ENCODE measurements at regions not wholly inside any gene's neighbourhood (a gene's known extent, or its start where the extent isn't known, plus 50 kb on each side); places are given as distances from the start of the nearest gene placed in this dataset.

- no peak for TF ChIP-seq NFIC (IDR thresholded peaks at IDR 0.05)
- TF ChIP-seq EP300 (IDR thresholded peaks at IDR 0.05; ENCODE audit: borderline replicate concordance): no peak
- TF ChIP-seq RAD21 (IDR thresholded peaks at IDR 0.05; ENCODE audit: low read depth): no peak
These were observed 112.8 kb upstream of the SLC39A10 start for GRCh38 chr2:195543902-195544894.

GRCh38 chr2:195543063-195543462 is 114.0 kb upstream of the SLC39A10 start:
- TF ChIP-seq ZBTB7A (IDR thresholded peaks at IDR 0.05; ENCODE audit: low read depth) (no peak), YY1 (IDR thresholded peaks at IDR 0.05; ENCODE audit: low read depth) (no peak), CEBPB (IDR thresholded peaks at IDR 0.05) (no peak), CREB1 (IDR thresholded peaks at IDR 0.05; ENCODE audit: low read depth) (no peak), EP300 (IDR thresholded peaks at IDR 0.05; ENCODE audit: borderline replicate concordance) (no peak), USF1 (IDR thresholded peaks at IDR 0.05) (no peak), TAF1 (IDR thresholded peaks at IDR 0.05; ENCODE audit: low read depth) (no peak), RAD21 (IDR thresholded peaks at IDR 0.05; ENCODE audit: low read depth) (no peak), FOXM1 (IDR thresholded peaks at IDR 0.05; ENCODE audit: borderline replicate concordance, low read depth) (no peak)
- TF ChIP-seq, protein P1, sequence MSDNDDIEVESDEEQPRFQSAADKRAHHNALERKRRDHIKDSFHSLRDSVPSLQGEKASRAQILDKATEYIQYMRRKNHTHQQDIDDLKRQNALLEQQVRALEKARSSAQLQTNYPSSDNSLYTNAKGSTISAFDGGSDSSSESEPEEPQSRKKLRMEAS (IDR thresholded peaks at IDR 0.05): no peak

DNA sequence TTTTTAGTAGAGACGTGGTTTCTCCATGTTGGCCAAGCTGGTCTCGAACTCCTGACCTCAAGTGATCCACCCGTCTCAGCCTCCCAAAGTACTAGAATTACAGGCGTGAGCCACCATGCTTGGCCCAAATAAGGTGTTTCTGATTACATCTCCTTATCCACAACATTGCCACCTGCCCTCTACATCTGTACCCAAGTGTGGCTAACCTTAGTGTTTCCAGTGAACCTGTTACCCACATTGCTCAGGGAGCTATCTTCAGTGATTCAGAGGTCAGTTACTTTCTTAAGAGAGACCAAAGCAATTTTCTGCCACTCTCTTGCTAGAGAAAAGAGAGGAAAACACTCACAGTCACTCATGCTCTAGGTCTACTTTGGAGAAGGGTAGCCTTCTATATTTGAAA is 115.0 kb upstream of the SLC39A10 start:
- TF ChIP-seq RAD21 (IDR thresholded peaks at IDR 0.05; ENCODE audit: low read depth) (no peak), CREB1 (IDR thresholded peaks at IDR 0.05; ENCODE audit: low read depth) (no peak), FOXM1 (IDR thresholded peaks at IDR 0.05; ENCODE audit: borderline replicate concordance, low read depth) (no peak), NFIC (IDR thresholded peaks at IDR 0.05) (no peak), CEBPB (IDR thresholded peaks at IDR 0.05) (no peak), REST (IDR thresholded peaks at IDR 0.05; ENCODE audit: low read depth) (no peak)

DNA sequence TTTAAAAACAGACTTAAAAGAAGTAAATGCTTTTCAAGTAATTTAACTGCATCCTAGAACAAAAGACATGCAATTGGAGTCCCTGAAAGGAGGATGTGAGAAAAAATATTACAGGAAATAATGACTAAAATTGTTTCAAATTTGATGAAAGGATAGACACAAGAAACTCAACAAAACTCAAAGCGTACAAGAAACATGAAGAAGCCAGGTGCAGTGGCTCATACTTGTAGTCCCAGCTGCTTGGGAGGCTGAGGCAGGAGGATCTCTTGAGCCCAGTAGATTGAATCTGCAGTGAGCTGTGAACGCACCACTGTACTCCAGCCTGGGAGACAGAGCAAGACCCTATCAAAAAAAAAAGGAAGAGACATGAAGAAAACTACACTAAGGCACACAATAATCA is 118.1 kb upstream of the SLC39A10 start:
- no peak for TF ChIP-seq CREB1 (IDR thresholded peaks at IDR 0.05; ENCODE audit: low read depth)
- no peak for TF ChIP-seq TEAD4 (IDR thresholded peaks at IDR 0.05)
- TF ChIP-seq ZBTB7A (IDR thresholded peaks at IDR 0.05; ENCODE audit: low read depth): no peak
- no peak for TF ChIP-seq REST (IDR thresholded peaks at IDR 0.05; ENCODE audit: low read depth)
- TF ChIP-seq EP300 (IDR thresholded peaks at IDR 0.05; ENCODE audit: borderline replicate concordance): no peak
- TF ChIP-seq RAD21 (IDR thresholded peaks at IDR 0.05; ENCODE audit: low read depth): no peak
- TF ChIP-seq CEBPB (IDR thresholded peaks at IDR 0.05): no peak
- no peak for TF ChIP-seq EGR1 (IDR thresholded peaks at IDR 0.05)
- TF ChIP-seq TCF12 (IDR thresholded peaks at IDR 0.05; ENCODE audit: low read depth): no peak
- TF ChIP-seq YY1 (IDR thresholded peaks at IDR 0.05; ENCODE audit: low read depth): no peak

GRCh38 chr2:195537811-195538210 is 119.2 kb upstream of the SLC39A10 start:
- TF ChIP-seq ZBTB7A (IDR thresholded peaks at IDR 0.05; ENCODE audit: low read depth): no peak
- no peak for TF ChIP-seq TAF1 (IDR thresholded peaks at IDR 0.05; ENCODE audit: low read depth)
- no peak for TF ChIP-seq TEAD4 (IDR thresholded peaks at IDR 0.05)
- no peak for TF ChIP-seq FOXM1 (IDR thresholded peaks at IDR 0.05; ENCODE audit: borderline replicate concordance, low read depth)
- TF ChIP-seq REST (IDR thresholded peaks at IDR 0.05; ENCODE audit: low read depth): no peak
- TF ChIP-seq EP300 (IDR thresholded peaks at IDR 0.05; ENCODE audit: borderline replicate concordance): no peak
- TF ChIP-seq RAD21 (IDR thresholded peaks at IDR 0.05; ENCODE audit: low read depth): no peak
- no peak for TF ChIP-seq USF1 (IDR thresholded peaks at IDR 0.05)
- no peak for TF ChIP-seq YY1 (IDR thresholded peaks at IDR 0.05; ENCODE audit: low read depth)
- no peak for TF ChIP-seq CREB1 (IDR thresholded peaks at IDR 0.05; ENCODE audit: low read depth)
- no peak for TF ChIP-seq TCF12 (IDR thresholded peaks at IDR 0.05; ENCODE audit: low read depth)
